H9 (cell line): ENCODE measurements at regions not wholly inside any gene's neighbourhood (a gene's known extent, or its start where the extent isn't known, plus 50 kb on each side); places are given as distances from the start of the nearest gene placed in this dataset.
A peak's percentile ranks its signal among the peaks of the same experiment; 100 is the strongest.

Source experiments
- DNase-seq: peaks from one replicate; pipeline ENCODE4 v3.0.0-alpha.2; 2017
- H2AFZ ChIP-seq: one replicate; pipeline ENCODE4 v1.6.1; 2013; ENCODE audit warnings: mild to moderate bottlenecking, low read length, control low read depth, moderate library complexity
- H2AK5ac ChIP-seq: 2 replicates; pipeline ENCODE4 v1.6.1; 2013; ENCODE audit warnings: low read length, control low read depth, mixed read lengths; ENCODE audit not compliant: insufficient read length
- H2BK120ac ChIP-seq: one replicate; pipeline ENCODE4 v1.6.1; 2013; ENCODE audit warnings: low read depth, mild to moderate bottlenecking, low read length, control low read depth, inconsistent platforms; ENCODE audit not compliant: poor library complexity, severe bottlenecking
- H2BK12ac ChIP-seq: 2 replicates; pipeline ENCODE4 v1.6.1; 2013; ENCODE audit warnings: low read length, control low read depth, mixed read lengths, low read depth; ENCODE audit not compliant: insufficient read length
- H2BK15ac ChIP-seq: 2 replicates; pipeline ENCODE4 v1.6.1; 2013; ENCODE audit warnings: low read depth, low read length, control low read depth
- H2BK20ac ChIP-seq: one replicate; pipeline ENCODE4 v1.6.1; 2013; ENCODE audit warnings: low read depth, mild to moderate bottlenecking, low read length, control low read depth, inconsistent platforms; ENCODE audit not compliant: poor library complexity, severe bottlenecking
- H2BK5ac ChIP-seq: 2 replicates; pipeline ENCODE4 v1.6.1; 2013; ENCODE audit warnings: low read length, control low read depth, mixed read lengths; ENCODE audit not compliant: insufficient read length
- H3K14ac ChIP-seq: 2 replicates; pipeline ENCODE4 v1.6.1; 2013; ENCODE audit warnings: low read length, control low read depth; ENCODE audit not compliant: insufficient read depth
- H3K18ac ChIP-seq: 2 replicates; pipeline ENCODE4 v1.6.1; 2013; ENCODE audit warnings: low read depth, mild to moderate bottlenecking, mixed read lengths, low read length, control low read depth; ENCODE audit not compliant: insufficient read length
- H3K23ac ChIP-seq: 2 replicates; pipeline ENCODE4 v1.6.1; 2013; ENCODE audit warnings: low read length, control low read depth, mixed read lengths, low read depth; ENCODE audit not compliant: insufficient read length
- H3K23me2 ChIP-seq: 2 replicates; pipeline ENCODE4 v1.6.1; 2013; ENCODE audit warnings: low read depth, mild to moderate bottlenecking, mixed read lengths, low read length, control low read depth; ENCODE audit not compliant: insufficient read length, poor library complexity, severe bottlenecking
- H3K27ac ChIP-seq: 2 replicates; pipeline ENCODE4 v1.5.1; 2013; ENCODE audit warnings: low read length, control low read depth, mixed read lengths, low read depth; ENCODE audit not compliant: insufficient read length
- H3K27me3 ChIP-seq: 2 replicates; pipeline ENCODE4 v1.6.1; 2013; ENCODE audit warnings: low read length, control low read depth, inconsistent platforms; ENCODE audit not compliant: insufficient read depth
- H3K4ac ChIP-seq: 2 replicates; pipeline ENCODE4 v1.6.1; 2013; ENCODE audit warnings: low read depth, mild to moderate bottlenecking, control low read depth, inconsistent platforms, low read length, moderate library complexity
- H3K4me1 ChIP-seq: 2 replicates; pipeline ENCODE4 v1.6.1; 2013; ENCODE audit warnings: low read length, control low read depth, inconsistent platforms; ENCODE audit not compliant: insufficient read depth
- H3K4me2 ChIP-seq: 2 replicates; pipeline ENCODE4 v1.6.1; 2013; ENCODE audit warnings: low read length, control low read depth, mixed read lengths; ENCODE audit not compliant: insufficient read length, insufficient read depth
- H3K56ac ChIP-seq: 2 replicates; pipeline ENCODE4 v1.6.1; 2013; ENCODE audit warnings: low read depth, mild to moderate bottlenecking, mixed read lengths, low read length, control low read depth; ENCODE audit not compliant: insufficient read length
- H3K79me1 ChIP-seq: 2 replicates; pipeline ENCODE4 v1.6.1; 2013; ENCODE audit warnings: low read depth, mild to moderate bottlenecking, moderate library complexity, low read length, control low read depth, inconsistent platforms; ENCODE audit not compliant: insufficient read depth, poor library complexity, severe bottlenecking
- H3K79me2 ChIP-seq: 2 replicates; pipeline ENCODE4 v1.6.1; 2013; ENCODE audit warnings: low read length, control low read depth, inconsistent platforms; ENCODE audit not compliant: insufficient read depth
- H3K9ac ChIP-seq: 2 replicates; pipeline ENCODE4 v1.6.1; 2013; ENCODE audit warnings: low read length, control low read depth, mixed read lengths; ENCODE audit not compliant: insufficient read length; ENCODE audit errors: extremely low read depth
- H3K9me3 ChIP-seq: one replicate; pipeline ENCODE4 v1.6.1; 2013; ENCODE audit warnings: low read depth, low read length, inconsistent platforms; ENCODE audit not compliant: control insufficient read depth
- H3T11ph ChIP-seq: one replicate; pipeline ENCODE4 v1.6.1; 2013; ENCODE audit warnings: mild to moderate bottlenecking, low read length, control low read depth, inconsistent platforms
- H4K20me1 ChIP-seq: one replicate; pipeline ENCODE4 v1.6.1; 2013; ENCODE audit not compliant: control insufficient read depth, insufficient read length, insufficient read depth
- H4K5ac ChIP-seq: 2 replicates; pipeline ENCODE4 v1.6.1; 2013; ENCODE audit warnings: low read depth, mild to moderate bottlenecking, mixed read lengths, low read length, control low read depth; ENCODE audit not compliant: insufficient read length
- H4K8ac ChIP-seq: replicated peaks from 2 replicates; pipeline ENCODE4 v1.6.1; 2013; ENCODE audit warnings: low read length, control low read depth, mixed read lengths, low read depth; ENCODE audit not compliant: insufficient read length
- H4K91ac ChIP-seq: 2 replicates; pipeline ENCODE4 v1.6.1; 2013; ENCODE audit warnings: low read depth, mild to moderate bottlenecking, moderate library complexity, mixed read lengths, low read length, control low read depth; ENCODE audit not compliant: insufficient read length
- H3K27ac Mint-ChIP-seq, 3 experiments: 2 replicates in 2 of 3; 3 replicates in 1 of 3; pipeline ENCODE4 v1.8.0; 2020 to 2021; ENCODE audit warnings: mixed read lengths in 3 of 3, mild to moderate bottlenecking in 1 of 3, moderate library complexity in 1 of 3
- H3K27me3 Mint-ChIP-seq: 2 replicates; pipeline ENCODE4 v1.8.0; 2021; ENCODE audit warnings: low read depth, mild to moderate bottlenecking, moderate library complexity, mixed read lengths
- H3K36me3 Mint-ChIP-seq, 3 experiments: 2 replicates in 2 of 3; 3 replicates in 1 of 3; pipeline ENCODE4 v1.8.0; 2020 to 2021; ENCODE audit warnings: low read depth in 3 of 3, mixed read lengths in 3 of 3; ENCODE audit not compliant: insufficient read depth in 1 of 3
- H3K4me1 Mint-ChIP-seq, 2 experiments: 2 replicates each; pipeline ENCODE4 v1.8.0; 2020; ENCODE audit warnings: mixed read lengths in 2 of 2
- H3K4me3 Mint-ChIP-seq, 2 experiments: 2 replicates in 1 of 2; 3 replicates in 1 of 2; pipeline ENCODE4 v1.8.0; 2020 to 2021; ENCODE audit warnings: mild to moderate bottlenecking in 2 of 2, mixed read lengths in 2 of 2, moderate library complexity in 1 of 2
- H3K9me3 Mint-ChIP-seq, 2 experiments: 2 replicates in 1 of 2; 3 replicates in 1 of 2; pipeline ENCODE4 v1.8.0; 2020; ENCODE audit warnings: mild to moderate bottlenecking in 2 of 2, mixed read lengths in 2 of 2, moderate library complexity in 1 of 2
- CTCF ChIP-seq: fragments of 200-600 bp; sonication (generic); conservative IDR thresholded peaks from 3 replicates; pipeline ENCODE4 v1.8.0; 2021; ENCODE audit warnings: antibody characterized with exemption, mild to moderate bottlenecking
- WGBS: extraction: QIAGEN DNeasy Blood & Tissue Kit; methylation state at CpG from one replicate; pipeline ENCODE4 v1.1.7; 2013; ENCODE audit warnings: missing lambda C conversion rate, low lambda C conversion rate, mixed read lengths; ENCODE audit not compliant: insufficient read length; ENCODE audit errors: extremely low coverage; 5-methylcytosine and 5-hydroxymethylcytosine counted together

- Histone ChIP-seq H3K9ac (no peak overlapping the region), H4K91ac (no peak overlapping the region), H3K27me3 (no peaks in the 10 kb centered on the region), H3T11ph (no peak overlapping the region), H3K23ac (no peak overlapping the region), H3K14ac (no peak overlapping the region), H3K9me3 (no peaks in the 10 kb centered on the region), H4K20me1 (no peaks in the 10 kb centered on the region), H3K79me2 (no peaks in the 10 kb centered on the region), H2BK5ac (no peak overlapping the region), H2BK120ac (no peak overlapping the region), H2BK15ac (no peak overlapping the region), H3K27ac (no peak overlapping the region), H3K23me2 (no peaks in the 10 kb centered on the region), H3K4me2 (no peak overlapping the region), H3K4ac (no peak overlapping the region), H3K18ac (no peak overlapping the region), H2BK20ac (no peak overlapping the region), H2AK5ac (no peak overlapping the region), H3K79me1 (no peaks in the 10 kb centered on the region), H3K4me1 (no peaks in the 10 kb centered on the region; the same call in 1 of the 2 replicates), H4K5ac (no peak overlapping the region), H4K8ac (no peak overlapping the region), H2AFZ (no peak overlapping the region), H2BK12ac (no peak overlapping the region), H3K56ac (no peak overlapping the region)
- Mint-ChIP-seq H3K4me1 (peaks cover 9 to 13% of the 10 kb centered on the region in 2 experiments), H3K27me3 (no peaks in the 10 kb centered on the region), H3K27ac (peak overlapping the region in 1 of 3 experiments; percentile 65; a peak in 1 of 7 replicates), H3K4me3 (no peak overlapping the region), H3K9me3 (no peaks in the 10 kb centered on the region; a peak in 1 of 5 replicates), H3K36me3 (no peaks in the 10 kb centered on the region)
- TF ChIP-seq CTCF, result no peak
- WGBS, result no CpG with 5 or more reads among the region's 6 CpGs
- no peak for DNase-seq
These were observed 252.9 kb downstream of the GPM6A start for GRCh38 chr4:175559126-175559525.
